Activated CD8-positive, alpha-beta T cell treated with anti-CD3 and anti-CD28 coated beads for 36 hours (primary cell): ENCODE measurements at regions not wholly inside any gene's neighbourhood (a gene's known extent, or its start where the extent isn't known, plus 50 kb on each side); places are given as distances from the start of the nearest gene placed in this dataset.

Experiments used
- ATAC-seq: fragments of 200-7000 bp; cut with Tn5 transposase; one replicate; pipeline ENCODE4 v1.10.0; 2021; ENCODE audit warnings: mild to moderate bottlenecking, moderate library complexity
- CTCF ChIA-PET: fragments of 350-600 bp; sonication (Branson Sonifier 250); formaldehyde crosslinking; loops from one replicate; lab custom pipeline; 2021; ENCODE audit warnings: antibody characterized with exemption; lab: Charles Lee
- POLR2A ChIA-PET: fragments of 350-600 bp; sonication (Branson Sonifier 250); formaldehyde crosslinking; loops from one replicate; lab custom pipeline; 2021; ENCODE audit warnings: antibody characterized with exemption; lab: Charles Lee
- DNase-seq: peaks from one replicate; pipeline ENCODE4 v3.0.0-alpha.2; 2020
- H3K27ac Mint-ChIP-seq: one replicate; pipeline ENCODE4 v1.8.0; 2021; ENCODE audit warnings: mild to moderate bottlenecking, mixed read lengths
- H3K27me3 Mint-ChIP-seq: one replicate; pipeline ENCODE4 v1.8.0; 2021; ENCODE audit warnings: mixed read lengths
- H3K36me3 Mint-ChIP-seq: one replicate; pipeline ENCODE4 v1.8.0; 2021; ENCODE audit warnings: low read depth, mixed read lengths
- H3K4me1 Mint-ChIP-seq: one replicate; pipeline ENCODE4 v1.8.0; 2021; ENCODE audit warnings: low read depth, mixed read lengths
- H3K4me3 Mint-ChIP-seq: one replicate; pipeline ENCODE4 v1.8.0; 2021; ENCODE audit warnings: mild to moderate bottlenecking, moderate library complexity, mixed read lengths
- H3K9me3 Mint-ChIP-seq: one replicate; pipeline ENCODE4 v1.8.0; 2021; ENCODE audit warnings: mixed read lengths
- CTCF ChIP-seq: fragments of 200-600 bp; IDR thresholded peaks from one replicate; pipeline ENCODE4 v1.8.0; 2022; ENCODE audit warnings: antibody characterized with exemption, mild to moderate bottlenecking
- intact Hi-C: fragments of 100-400 bp; cut with micrococcal nuclease; formaldehyde crosslinking; loops from one replicate; pipeline ENCODE4 v1.10.0; 2022

GRCh38 chr12:92418381-92418780 lies 272.7 kb upstream of the BTG1 start:
- Mint-ChIP-seq H3K4me1 (peaks cover 24% of the 10 kb centered on the region), H3K4me3 (no peak overlapping the region), H3K36me3 (no peaks in the 10 kb centered on the region), H3K27ac (no peak overlapping the region), H3K27me3 (no peaks in the 10 kb centered on the region), H3K9me3 (no peaks in the 10 kb centered on the region)
- POLR2A ChIA-PET = interaction anchor here (0.8 to 2.4 kb wide), 2 partner anchors 12 to 14 kb away, joined by 3 to 7 read pairs; no protein-coding TSS in a partner anchor
- no peak for TF ChIP-seq CTCF
- ATAC-seq (no peak), DNase-seq (no peak)
- intact Hi-C loops = no loop called here
- CTCF ChIA-PET = interaction anchor here (6.2 kb wide), 1 partner anchor 10 kb away, joined by 52 read pairs; no protein-coding TSS in a partner anchor

GRCh38 chr12:92417373-92417772 lies 271.7 kb upstream of the BTG1 start:
- no peak for DNase-seq
- intact Hi-C loops = no loop called here

GRCh38 chr12:92416385-92416812 lies 270.8 kb upstream of the BTG1 start:
- Mint-ChIP-seq H3K36me3 (no peaks in the 10 kb centered on the region), H3K9me3 (no peaks in the 10 kb centered on the region), H3K4me3 (no peak overlapping the region), H3K27ac (no peak overlapping the region), H3K4me1 (peaks cover 20% of the 10 kb centered on the region), H3K27me3 (no peaks in the 10 kb centered on the region)
- intact Hi-C loops = no loop called here
- ChIA-PET POLR2A (no interaction called here), CTCF (interaction anchor here (6.2 kb wide), 1 partner anchor 8 kb away, joined by 52 read pairs; no protein-coding TSS in a partner anchor)
- no peak for ATAC-seq
- DNase-seq = no peak
- no peak for TF ChIP-seq CTCF

More at GRCh38 chr12:92417373-92417772, 271.7 kb upstream of the BTG1 start:
- Mint-ChIP-seq H3K9me3 (no peaks in the 10 kb centered on the region), H3K4me3 (no peak overlapping the region), H3K27ac (no peak overlapping the region), H3K36me3 (no peaks in the 10 kb centered on the region), H3K27me3 (no peaks in the 10 kb centered on the region), H3K4me1 (peaks cover 24% of the 10 kb centered on the region)
- CTCF ChIA-PET = interaction anchor here (0.7 to 6.2 kb wide), 3 partner anchors 9 to 45 kb away, joined by 3 to 52 read pairs (median 3); no protein-coding TSS in a partner anchor
- ATAC-seq = no peak
- POLR2A ChIA-PET = interaction anchor here (2.4 kb wide), 1 partner anchor 11 kb away, joined by 7 read pairs; no protein-coding TSS in a partner anchor
- no peak for TF ChIP-seq CTCF

- intact Hi-C loops = no loop called here
- Mint-ChIP-seq H3K4me3 (no peak overlapping the region), H3K9me3 (no peaks in the 10 kb centered on the region), H3K27me3 (no peaks in the 10 kb centered on the region), H3K27ac (no peak overlapping the region), H3K4me1 (peaks cover 12% of the 10 kb centered on the region), H3K36me3 (no peaks in the 10 kb centered on the region)
- DNase-seq = no peak
- ChIA-PET CTCF (interaction anchor here (1.1 to 1.6 kb wide), 2 partner anchors 9 to 11 kb away, joined by 3 to 4 read pairs; no protein-coding TSS in a partner anchor), POLR2A (no interaction called here)
- no peak for ATAC-seq
- no peak for TF ChIP-seq CTCF
Measured at GRCh38 chr12:92414170-92415070, 268.8 kb upstream of the BTG1 start.

GRCh38 chr12:92413286-92413685 lies 267.6 kb upstream of the BTG1 start:
- Mint-ChIP-seq H3K36me3 (no peaks in the 10 kb centered on the region), H3K4me3 (no peak overlapping the region), H3K4me1 (peaks cover 20% of the 10 kb centered on the region), H3K27me3 (no peaks in the 10 kb centered on the region), H3K9me3 (peaks cover 3% of the 10 kb centered on the region), H3K27ac (no peak overlapping the region)
- intact Hi-C loops = no loop called here
- no peak for DNase-seq
- no peak for ATAC-seq
- POLR2A ChIA-PET = no interaction called here
- CTCF ChIA-PET = no interaction called here
- TF ChIP-seq CTCF = no peak
